ENCODE measurements at regions not wholly inside any gene's neighbourhood (a gene's known extent, or its start where the extent isn't known, plus 50 kb on each side); places are given as distances from the start of the nearest gene placed in this dataset.

- no peak for DNase-seq (ENCODE audit: low read depth)
These were observed 459.3 kb upstream of the ADAMTS5 start for GRCh38 chr21:27426196-27426595.

DNA sequence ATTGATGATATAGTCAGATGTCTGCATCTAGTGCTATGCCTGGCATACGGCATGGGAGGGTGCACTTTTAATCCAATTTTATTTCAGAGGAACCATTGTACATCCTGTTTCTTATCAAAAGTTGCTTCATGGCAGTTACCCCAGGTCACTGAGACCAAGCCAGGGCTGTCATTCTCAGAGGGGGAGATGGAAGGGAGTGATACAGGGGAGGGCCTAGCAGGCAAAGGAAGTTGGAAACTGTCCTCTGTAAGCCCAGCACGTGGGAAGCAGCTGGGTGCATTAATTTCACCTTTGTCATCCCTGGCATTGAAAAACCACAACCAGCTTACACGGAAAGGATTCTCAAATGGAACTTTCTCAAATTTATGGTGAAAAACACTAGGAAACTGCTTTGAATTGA, 458.7 kb upstream of the ADAMTS5 start:
- DNase-seq (ENCODE audit: low read depth), result no peak

GRCh38 chr21:27425172-27425571, 458.3 kb upstream of the ADAMTS5 start:
- no peak for DNase-seq (ENCODE audit: low read depth)

DNA sequence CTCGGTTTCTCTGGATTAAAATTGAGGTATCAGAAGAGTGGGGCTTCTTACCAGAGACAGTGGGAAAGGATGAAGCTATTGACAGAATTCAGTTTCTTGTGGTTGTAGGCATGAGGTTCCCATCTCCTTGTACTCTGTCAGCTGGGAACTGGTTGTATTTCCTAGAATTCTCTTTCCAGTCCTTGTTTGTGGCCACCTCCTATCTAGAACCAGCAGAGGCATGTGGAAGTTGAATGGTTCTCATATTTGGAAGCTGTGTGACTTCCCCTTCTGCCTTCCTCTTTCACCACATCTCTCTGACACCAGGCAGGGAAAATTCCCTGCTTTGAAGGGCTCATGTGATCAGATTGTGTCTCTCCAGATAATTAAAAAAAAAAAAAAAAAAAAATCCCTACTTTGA, 457.7 kb upstream of the ADAMTS5 start:
- no peak for DNase-seq (ENCODE audit: low read depth)

DNA sequence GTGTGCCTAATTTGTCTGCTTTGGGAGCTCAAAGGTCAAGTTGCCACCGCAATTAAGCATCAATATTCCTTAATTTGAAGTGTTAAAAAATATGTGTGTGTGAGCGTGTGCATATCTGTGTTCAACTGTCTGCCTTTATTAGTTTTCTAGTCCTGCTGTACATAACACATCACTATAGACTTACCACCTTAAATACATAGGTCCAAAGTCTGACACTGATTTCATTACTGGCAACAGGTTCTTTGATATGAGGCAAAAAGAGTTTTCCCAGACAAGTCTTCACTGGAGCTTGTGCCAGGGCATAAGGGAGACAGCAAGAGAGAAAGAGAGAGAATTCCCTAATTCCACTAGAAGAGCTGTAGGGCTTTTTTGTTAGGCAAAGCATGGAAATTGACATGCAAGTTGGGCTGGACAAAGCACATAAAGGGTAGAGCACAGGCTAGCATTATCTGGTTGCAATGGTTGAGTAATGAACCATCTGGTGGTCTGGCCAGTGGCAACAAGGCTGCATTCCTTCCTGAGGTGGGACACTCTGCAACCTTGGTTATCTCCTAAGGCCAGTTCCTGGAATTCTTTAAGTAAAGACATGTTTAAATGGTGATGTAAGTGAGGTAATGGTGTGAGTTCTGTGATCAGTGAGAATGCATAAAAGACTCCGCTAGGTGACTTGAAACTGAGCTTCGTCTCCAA, 457.2 kb upstream of the ADAMTS5 start:
- no peak for DNase-seq (ENCODE audit: low read depth)

GRCh38 chr21:27423038-27423437, 456.1 kb upstream of the ADAMTS5 start:
- DNase-seq (ENCODE audit: low read depth), result no peak

- no peak for DNase-seq (ENCODE audit: low read depth)
These were observed 455.5 kb upstream of the ADAMTS5 start for GRCh38 chr21:27422435-27422834.

GRCh38 chr21:27421654-27422053, 454.8 kb upstream of the ADAMTS5 start:
- no peak for DNase-seq (ENCODE audit: low read depth)

DNA sequence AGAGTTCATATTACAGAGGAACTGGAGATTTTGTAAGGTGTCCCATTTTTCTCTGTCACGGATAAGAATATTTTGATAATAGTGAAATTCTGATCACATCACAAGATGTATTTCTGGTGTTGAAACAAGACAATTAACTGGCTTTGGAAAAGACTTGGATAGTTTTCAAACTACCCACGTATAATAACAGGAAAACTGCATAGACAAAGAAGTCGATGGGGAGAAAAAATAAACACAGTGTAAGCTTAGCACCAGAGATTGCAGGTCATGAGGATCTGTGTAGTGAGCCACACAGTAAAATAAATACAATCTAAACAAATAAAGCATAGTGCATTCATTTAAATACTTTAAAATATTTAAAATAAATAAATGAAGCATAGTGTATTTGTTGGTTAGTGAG, 452.3 kb upstream of the ADAMTS5 start:
- no peak for DNase-seq (ENCODE audit: low read depth)

DNA sequence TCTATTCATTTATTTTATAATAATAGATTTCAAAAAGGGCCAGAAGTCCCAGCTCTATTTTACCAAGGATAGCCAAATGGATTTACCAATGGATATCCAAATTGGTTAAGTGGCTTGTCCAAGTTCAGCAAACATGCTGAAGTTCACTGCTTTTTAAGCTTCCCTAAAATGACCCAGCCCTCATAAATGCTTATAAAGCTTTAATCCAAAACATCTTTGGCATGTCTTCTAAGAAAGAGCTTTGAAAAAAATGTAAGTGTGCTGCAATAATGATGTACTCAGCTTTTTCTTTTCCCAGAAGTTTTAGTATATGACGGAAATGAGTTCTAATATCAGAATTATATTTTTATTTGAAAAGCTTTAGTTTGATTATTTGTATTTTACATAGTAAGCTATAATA, 451.5 kb upstream of the ADAMTS5 start:
- DNase-seq (ENCODE audit: low read depth), result no peak

GRCh38 chr21:27412530-27412929, 445.6 kb upstream of the ADAMTS5 start:
- no peak for DNase-seq (ENCODE audit: low read depth)

DNA sequence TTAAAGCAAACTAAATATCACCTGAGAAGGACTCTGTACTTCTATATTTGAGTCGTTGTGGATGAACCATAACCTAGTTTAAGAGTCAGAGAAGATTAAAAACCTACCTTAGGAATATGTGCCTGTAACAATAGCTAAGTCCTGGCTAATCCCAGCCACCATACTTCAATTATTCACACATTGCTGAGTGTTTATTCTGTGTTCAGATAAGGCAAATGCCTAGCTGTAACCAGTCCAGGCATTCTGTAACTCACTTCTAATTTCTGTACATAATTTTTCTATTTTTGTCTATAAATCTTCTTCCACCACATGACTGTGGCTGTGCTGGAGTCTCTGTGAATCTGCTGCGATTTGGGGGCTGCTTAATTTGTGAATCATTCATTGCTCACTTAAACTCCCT, 441.9 kb upstream of the ADAMTS5 start:
- DNase-seq (ENCODE audit: low read depth), result no peak

GRCh38 chr21:27407271-27407670, 440.4 kb upstream of the ADAMTS5 start:
- DNase-seq (ENCODE audit: low read depth), result no peak

- DNase-seq (ENCODE audit: low read depth), result no peak
These were observed 439.6 kb upstream of the ADAMTS5 start for GRCh38 chr21:27406300-27407009.

DNA sequence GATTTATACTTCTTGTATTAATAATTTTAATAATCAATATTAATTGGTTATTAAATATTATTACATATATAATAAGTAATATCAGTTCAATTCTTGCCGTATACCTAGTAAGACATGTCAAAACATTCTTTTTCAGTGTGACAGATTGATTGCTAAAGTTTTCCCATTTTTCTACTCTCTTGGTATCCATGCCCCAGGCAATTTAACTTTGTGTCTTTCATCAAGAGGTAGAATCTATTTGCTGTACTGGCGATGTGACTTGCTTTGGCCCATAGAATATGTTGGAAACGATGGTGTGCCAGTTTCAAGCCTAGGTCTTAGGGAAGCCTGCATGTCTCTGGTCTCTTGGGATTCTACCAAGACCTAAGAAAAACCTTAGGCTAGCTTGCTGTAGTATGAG, 436.1 kb upstream of the ADAMTS5 start:
- DNase-seq (ENCODE audit: low read depth), result no peak

GRCh38 chr21:27400045-27400444, 433.2 kb upstream of the ADAMTS5 start:
- no peak for DNase-seq (ENCODE audit: low read depth)

DNA sequence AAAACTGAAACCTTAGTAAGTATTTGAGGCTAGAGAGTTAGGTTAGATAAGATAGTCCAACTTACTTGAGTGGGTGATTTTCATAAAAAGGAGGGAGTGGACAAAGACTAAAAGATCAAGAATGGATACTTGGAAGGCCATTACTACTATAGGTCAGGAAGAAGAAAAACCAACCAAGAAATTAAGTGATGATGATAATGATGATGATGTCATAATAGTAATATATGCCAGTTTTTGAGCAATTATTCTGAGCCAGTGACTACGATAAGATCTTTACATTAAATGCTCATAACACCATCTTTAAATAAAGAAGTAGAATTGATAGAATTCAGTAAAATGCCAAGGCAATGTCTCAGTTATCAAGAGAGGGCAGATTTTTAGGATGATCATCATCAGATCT, 430.7 kb upstream of the ADAMTS5 start:
- DNase-seq (ENCODE audit: low read depth), result no peak

DNA sequence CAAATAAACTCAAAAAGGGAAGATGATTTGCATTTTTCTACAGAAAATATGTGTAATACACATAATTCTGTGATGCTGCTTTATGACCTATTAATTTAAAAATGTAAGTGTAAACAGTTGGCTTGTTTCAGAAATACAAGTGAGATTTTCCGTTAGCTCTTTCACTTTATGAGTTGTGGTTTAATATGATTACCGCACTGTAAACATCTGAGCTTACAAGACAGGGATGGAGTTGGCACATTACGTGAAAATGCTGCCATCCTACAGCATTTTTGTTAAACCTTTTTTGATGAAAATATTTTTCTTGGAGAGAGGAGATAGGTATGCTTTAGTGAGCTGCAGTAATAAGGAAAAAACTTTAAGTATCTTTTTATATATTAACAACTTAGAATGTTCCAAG, 426.8 kb upstream of the ADAMTS5 start:
- DNase-seq (ENCODE audit: low read depth), result no peak

- no peak for DNase-seq (ENCODE audit: low read depth)
These were observed 425.1 kb upstream of the ADAMTS5 start for GRCh38 chr21:27391990-27392389.

GRCh38 chr21:27390384-27390783, 423.5 kb upstream of the ADAMTS5 start:
- no peak for DNase-seq (ENCODE audit: low read depth)

DNA sequence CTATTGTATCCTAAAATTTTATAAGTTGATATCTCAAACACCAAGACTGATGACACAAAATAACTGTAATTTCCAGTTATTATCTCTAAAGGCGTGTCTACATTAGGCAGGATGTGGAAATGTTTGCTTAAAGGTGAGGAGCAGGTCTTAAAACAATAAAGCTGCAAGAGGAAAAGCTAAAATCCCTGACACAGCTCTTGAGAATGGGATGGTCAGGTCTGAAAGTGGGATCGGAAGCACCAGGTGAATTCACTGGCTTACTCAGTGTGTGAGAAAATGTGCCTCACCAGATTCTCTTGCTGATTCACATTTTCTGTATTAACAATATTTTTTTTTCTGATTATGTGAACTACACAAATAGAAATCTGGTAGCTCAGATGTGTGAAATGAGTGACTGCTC, 421.9 kb upstream of the ADAMTS5 start:
- DNase-seq (ENCODE audit: low read depth), result no peak

GRCh38 chr21:27382404-27382803, 415.5 kb upstream of the ADAMTS5 start:
- no peak for DNase-seq (ENCODE audit: low read depth)

DNA sequence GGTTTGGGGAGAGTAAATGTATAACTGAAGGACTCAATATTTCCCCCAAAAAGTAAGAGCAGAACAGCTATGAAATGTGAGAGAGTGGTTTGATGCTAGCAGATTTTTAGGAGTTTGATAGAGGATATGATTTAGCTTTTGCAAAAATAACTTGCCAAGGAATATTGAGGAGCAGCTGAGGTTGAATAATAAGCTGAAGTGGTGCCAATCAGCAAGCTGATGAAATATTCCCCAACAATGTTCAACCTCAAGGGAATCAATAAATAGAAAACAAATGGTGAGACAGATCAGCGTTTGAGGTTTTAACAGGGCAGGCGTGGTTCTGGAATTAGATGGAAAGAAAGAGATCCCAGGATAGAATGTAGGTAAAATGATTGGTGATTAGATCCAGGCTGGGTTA, 413.4 kb upstream of the ADAMTS5 start:
- DNase-seq (ENCODE audit: low read depth), result no peak

DNA sequence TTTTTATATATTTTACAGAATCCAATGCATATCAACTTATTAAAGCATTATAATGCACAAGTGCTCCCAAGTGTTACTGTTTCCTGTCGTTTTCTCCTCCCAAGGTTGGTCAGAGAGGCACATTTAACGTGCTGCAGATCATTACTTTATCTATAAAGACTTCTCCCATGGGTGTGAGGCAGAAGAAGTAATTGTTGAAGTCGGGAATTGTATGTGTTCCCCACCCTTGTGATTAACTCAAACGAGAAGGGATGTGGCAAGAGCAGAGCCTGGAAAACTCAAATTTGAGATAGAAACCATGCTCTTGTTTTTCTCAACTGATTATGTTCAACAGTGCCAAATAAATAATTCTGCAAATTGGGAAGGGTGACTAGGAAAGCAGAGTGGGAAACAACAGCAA, 412.5 kb upstream of the ADAMTS5 start:
- DNase-seq (ENCODE audit: low read depth), result no peak

Data from activated T-cell treated with anti-CD3 and anti-CD28 coated beads for 1 hour (primary cell).